ENCODE measurements at regions not wholly inside any gene's neighbourhood (a gene's known extent, or its start where the extent isn't known, plus 50 kb on each side); places are given as distances from the start of the nearest gene placed in this dataset.

GRCh38 chr4:113849771-113850170, 88.2 kb upstream of the CAMK2D start:
- no peak for TF ChIP-seq EZH2phosphoT487 (IDR thresholded peaks at IDR 0.05; ENCODE audit: borderline replicate concordance)
- TF ChIP-seq CTCF (conservative IDR thresholded peaks at IDR 0.05; ENCODE audit: low read length), result no peak
- Histone ChIP-seq H3K4me3 (ENCODE audit: low read length, poor library complexity, severe bottlenecking) (no peak overlapping the region), H2AFZ (ENCODE audit: low read length) (no peak overlapping the region), H3K4me2 (ENCODE audit: low read depth, low read length, poor library complexity, severe bottlenecking) (no peak overlapping the region), H3K36me3 (ENCODE audit: insufficient read depth, low read length) (no peaks in the 10 kb centered on the region), H3F3A (ENCODE audit: low read depth) (no peaks in the 10 kb centered on the region), H3K9ac (ENCODE audit: low read depth, low read length, poor library complexity, severe bottlenecking) (no peak overlapping the region), H3K27me3 (ENCODE audit: insufficient read depth, low read length, poor library complexity, severe bottlenecking) (no peaks in the 10 kb centered on the region), H3K79me2 (ENCODE audit: insufficient read depth, low read length) (no peaks in the 10 kb centered on the region), H3K4me1 (ENCODE audit: insufficient read depth, low read length, poor library complexity, severe bottlenecking) (no peaks in the 10 kb centered on the region), H3K9me2 (replicated peaks; ENCODE audit: low read depth, low read length) (no peaks in the 10 kb centered on the region), H3K9me3 (ENCODE audit: insufficient read depth, low read depth, low read length) (no peaks in the 10 kb centered on the region), H4K20me1 (ENCODE audit: insufficient read depth, low read length, poor library complexity, severe bottlenecking) (no peaks in the 10 kb centered on the region)

GRCh38 chr4:113847710-113848109, 86.2 kb upstream of the CAMK2D start:
- Histone ChIP-seq H3K4me2 (ENCODE audit: low read depth, low read length, poor library complexity, severe bottlenecking) (no peak overlapping the region), H4K20me1 (ENCODE audit: insufficient read depth, low read length, poor library complexity, severe bottlenecking) (no peaks in the 10 kb centered on the region), H3K27me3 (ENCODE audit: insufficient read depth, low read length, poor library complexity, severe bottlenecking) (no peaks in the 10 kb centered on the region), H3F3A (ENCODE audit: low read depth) (no peaks in the 10 kb centered on the region), H3K79me2 (ENCODE audit: insufficient read depth, low read length) (no peaks in the 10 kb centered on the region), H2AFZ (ENCODE audit: low read length) (no peak overlapping the region), H3K36me3 (ENCODE audit: insufficient read depth, low read length) (no peaks in the 10 kb centered on the region), H3K9me2 (replicated peaks; ENCODE audit: low read depth, low read length) (no peaks in the 10 kb centered on the region), H3K4me1 (ENCODE audit: insufficient read depth, low read length, poor library complexity, severe bottlenecking) (no peaks in the 10 kb centered on the region), H3K9me3 (ENCODE audit: insufficient read depth, low read depth, low read length) (no peaks in the 10 kb centered on the region), H3K4me3 (ENCODE audit: low read length, poor library complexity, severe bottlenecking) (no peak overlapping the region), H3K9ac (ENCODE audit: low read depth, low read length, poor library complexity, severe bottlenecking) (no peak overlapping the region)
- no peak for TF ChIP-seq EZH2phosphoT487 (IDR thresholded peaks at IDR 0.05; ENCODE audit: borderline replicate concordance)
- TF ChIP-seq CTCF (conservative IDR thresholded peaks at IDR 0.05; ENCODE audit: low read length), result no peak

GRCh38 chr4:113846433-113846832, 84.9 kb upstream of the CAMK2D start:
- no peak for TF ChIP-seq CTCF (conservative IDR thresholded peaks at IDR 0.05; ENCODE audit: low read length)
- TF ChIP-seq EZH2phosphoT487 (IDR thresholded peaks at IDR 0.05; ENCODE audit: borderline replicate concordance), result no peak
- no peaks in the 10 kb centered on the region for H3K27me3 ChIP-seq (ENCODE audit: insufficient read depth, low read length, poor library complexity, severe bottlenecking)
- H3K9me2 ChIP-seq (replicated peaks; ENCODE audit: low read depth, low read length), result no peaks in the 10 kb centered on the region
- H2AFZ ChIP-seq (ENCODE audit: low read length), result no peak overlapping the region
- no peaks in the 10 kb centered on the region for H3K36me3 ChIP-seq (ENCODE audit: insufficient read depth, low read length)
- H3F3A ChIP-seq (ENCODE audit: low read depth), result no peaks in the 10 kb centered on the region
- H3K9ac ChIP-seq (ENCODE audit: low read depth, low read length, poor library complexity, severe bottlenecking), result no peak overlapping the region
- no peaks in the 10 kb centered on the region for H3K79me2 ChIP-seq (ENCODE audit: insufficient read depth, low read length)
- H4K20me1 ChIP-seq (ENCODE audit: insufficient read depth, low read length, poor library complexity, severe bottlenecking), result no peaks in the 10 kb centered on the region
- no peak overlapping the region for H3K4me3 ChIP-seq (ENCODE audit: low read length, poor library complexity, severe bottlenecking)
- H3K9me3 ChIP-seq (ENCODE audit: insufficient read depth, low read depth, low read length), result no peaks in the 10 kb centered on the region
- no peaks in the 10 kb centered on the region for H3K4me1 ChIP-seq (ENCODE audit: insufficient read depth, low read length, poor library complexity, severe bottlenecking)
- no peak overlapping the region for H3K4me2 ChIP-seq (ENCODE audit: low read depth, low read length, poor library complexity, severe bottlenecking)

All from Loucy (cell line).